GM12878 (cell line): ENCODE measurements at regions not wholly inside any gene's neighbourhood (a gene's known extent, or its start where the extent isn't known, plus 50 kb on each side); places are given as distances from the start of the nearest gene placed in this dataset.

Source experiments
- ATAC-seq: fragments of 200-7000 bp; cut with Tn5 transposase; 3 replicates; pipeline ENCODE4 v1.9.1; 2020; ENCODE audit warnings: mild to moderate bottlenecking, moderate library complexity
- BruUV-seq: library from RNA; stranded (reverse); fragments of 400-500 nt; replicated peaks from 2 replicates; lab custom pipeline; 2021; lab: Mats Ljungman, UMichigan
- CTCF ChIA-PET: fragments of 300-600 bp; sonication (Branson Sonifier 250); formaldehyde crosslinking; extraction: SDS; loops from one replicate; lab custom pipeline; 2021; ENCODE audit warnings: inconsistent platforms; lab: Yijun Ruan, JAX
- POLR2A ChIA-PET: fragments of 350-600 bp; formaldehyde crosslinking; extraction: SDS; loops from one replicate; lab custom pipeline; 2021; ENCODE audit warnings: inconsistent platforms; lab: Charles Lee
- RAD21 ChIA-PET: fragments of 300-600 bp; sonication (Branson Sonifier 250); formaldehyde crosslinking; loops from one replicate; lab custom pipeline; 2023; ENCODE audit warnings: antibody characterized with exemption; ENCODE audit not compliant: unreplicated experiment; lab: Charles Lee
- SMC1A ChIA-PET: fragments of 300-600 bp; sonication (Branson Sonifier 250); formaldehyde crosslinking; loops from one replicate; lab custom pipeline; 2023; ENCODE audit not compliant: unreplicated experiment, uncharacterized antibody; lab: Charles Lee
- DNase-seq: peaks from one replicate; pipeline ENCODE4 v3.0.0-alpha.2; 2011; ENCODE audit warnings: low read depth, low spot score
- FAIRE-seq: peaks from 3 replicates; lab custom pipeline; 2011; peaks lifted over from hg19 to GRCh38; lab: Jason Lieb, UNC
- H2AFZ ChIP-seq: 2 replicates; pipeline ENCODE4 v1.6.0; 2011; ENCODE audit warnings: low read depth, low read length, control low read depth; ENCODE audit not compliant: control insufficient read depth
- H3K27ac ChIP-seq: 2 replicates; pipeline ENCODE4 v1.5.1; 2011; ENCODE audit warnings: control low read depth; ENCODE audit not compliant: control insufficient read depth, insufficient read depth
- H3K27me3 ChIP-seq, 2 experiments: replicated peaks in 1 of 2; 2 replicates each; pipeline versions ENCODE4 v1.6.0 to v1.6.1; 2011; ENCODE audit warnings: low read length in 1 of 2; ENCODE audit not compliant: control insufficient read depth in 2 of 2, insufficient read depth in 2 of 2
- H3K36me3 ChIP-seq, 2 experiments: 2 replicates each; pipeline ENCODE4 v1.5.1; 2011; ENCODE audit warnings: low read length in 1 of 2; ENCODE audit not compliant: control insufficient read depth in 2 of 2, insufficient read depth in 2 of 2
- H3K4me1 ChIP-seq: 2 replicates; pipeline ENCODE4 v1.6.1; 2011; ENCODE audit warnings: mild to moderate bottlenecking, low read length, moderate library complexity, mixed read lengths; ENCODE audit not compliant: control insufficient read depth, insufficient read depth
- H3K4me2 ChIP-seq: 2 replicates; pipeline ENCODE4 v1.6.0; 2011; ENCODE audit warnings: control low read depth; ENCODE audit not compliant: control insufficient read depth, insufficient read depth
- H3K4me3 ChIP-seq: fragments of 200-600 bp; sonication (generic); 2 replicates; pipeline ENCODE4 v1.5.1; 2016
- H3K79me2 ChIP-seq: 2 replicates; pipeline ENCODE4 v1.6.0; 2011; ENCODE audit warnings: low read length; ENCODE audit not compliant: control insufficient read depth, insufficient read depth
- H3K9ac ChIP-seq: 2 replicates; pipeline ENCODE4 v1.8.0; 2011; ENCODE audit warnings: low read length, control low read depth, mixed read lengths; ENCODE audit not compliant: control insufficient read depth, insufficient read depth
- H3K9me3 ChIP-seq: replicated peaks from 3 replicates; pipeline ENCODE4 v1.5.1; 2011; ENCODE audit warnings: mild to moderate bottlenecking, low read length; ENCODE audit not compliant: control insufficient read depth, insufficient read depth
- H4K20me1 ChIP-seq: 2 replicates; pipeline ENCODE4 v1.6.0; 2011; ENCODE audit not compliant: control insufficient read depth, insufficient read depth
- ATF7 ChIP-seq: fragments of 450-650 bp; IDR thresholded peaks from 2 replicates; pipeline ENCODE4 v1.6.1; 2016; ENCODE audit warnings: low read depth, mild to moderate bottlenecking
- CREB1 ChIP-seq: IDR thresholded peaks from 2 replicates; pipeline ENCODE4 v1.6.1; 2012; ENCODE audit warnings: low read depth, mild to moderate bottlenecking, inconsistent platforms
- EED ChIP-seq: sonication (generic); IDR thresholded peaks from 2 replicates; pipeline ENCODE4 v1.6.1; 2016; ENCODE audit warnings: antibody characterized with exemption, low read depth
- IKZF2 ChIP-seq, 2 experiments: fragments of 450-650 bp; IDR thresholded peaks; 2 replicates each; pipeline ENCODE4 v1.6.1; 2017; ENCODE audit warnings: mild to moderate bottlenecking in 2 of 2, moderate library complexity in 2 of 2
- JUNB ChIP-seq: IDR thresholded peaks from 2 replicates; pipeline ENCODE4 v1.6.1; 2016; ENCODE audit warnings: antibody characterized with exemption, mild to moderate bottlenecking
- NR2C1 ChIP-seq: fragments of 450-650 bp; IDR thresholded peaks from 2 replicates; pipeline ENCODE4 v1.6.1; 2017; ENCODE audit warnings: antibody characterized with exemption, mild to moderate bottlenecking, moderate library complexity
- RELA ChIP-seq: fragments of 450-650 bp; IDR thresholded peaks from 2 replicates; pipeline ENCODE4 v1.8.0; 2014; ENCODE audit warnings: borderline replicate concordance; ENCODE audit not compliant: partially characterized antibody
- RUNX3 ChIP-seq: IDR thresholded peaks from 2 replicates; pipeline ENCODE4 v1.6.1; 2012; ENCODE audit warnings: low read length, inconsistent platforms
- SMAD5 ChIP-seq: IDR thresholded peaks from 2 replicates; pipeline ENCODE4 v1.6.1; 2016; ENCODE audit warnings: antibody characterized with exemption, low read depth
- TBL1XR1 ChIP-seq: IDR thresholded peaks from 2 replicates; pipeline ENCODE4 v1.6.1; 2012; ENCODE audit warnings: low read depth, low read length, improper control_type of control experiment
- WGBS: methylation state at CpG from one replicate; pipeline ENCODE4 v1.1.6; 2016; ENCODE audit warnings: low lambda C conversion rate; ENCODE audit not compliant: insufficient replicate concordance, insufficient coverage; ENCODE audit errors: missing lambda C conversion rate; 5-methylcytosine and 5-hydroxymethylcytosine counted together
- in situ Hi-C: fragments of 300-500 bp; cut with MboI; formaldehyde crosslinking; loops from 9 replicates; pipeline ENCODE4 v1.14.3; 2018; ENCODE audit warnings: mixed read lengths
- intact Hi-C: fragments of 100-400 bp; cut with micrococcal nuclease; formaldehyde crosslinking; loops from one replicate; pipeline ENCODE4 v1.14.2; 2022; ENCODE audit not compliant: unreplicated experiment

- ATAC-seq (peak; percentile 5; the same call in 1 of the 3 replicates), FAIRE-seq (no peak), DNase-seq (peak; percentile 45)
- WGBS: 86% methylated on average over 8 of the region's 8 CpGs
- H3K4me3 ChIP-seq: 0 out of 2 replicates have a peak overlapping the region, but pooled peaks have one; percentile 24
- in situ Hi-C loops (no loop called here), intact Hi-C loops (loop anchor here (5.0 kb wide), 3 partner anchors 41 to 131 kb away; no protein-coding TSS in a partner anchor)
- ChIA-PET CTCF (interaction anchor here (0.9 to 3.2 kb wide), 26 partner anchors 10 to 319 kb away, joined by 3 to 26 read pairs (median 6); no protein-coding TSS in a partner anchor), SMC1A (interaction anchor here (1.0 to 12.9 kb wide), 34 partner anchors 8 to 223 kb away, joined by 3 to 338 read pairs (median 10); partner anchors contain the start of genes SC5D, SORL1 and SORL1-AS1), RAD21 (interaction anchor here (1.0 to 6.6 kb wide), 33 partner anchors 9 to 242 kb away, joined by 3 to 92 read pairs (median 8); no protein-coding TSS in a partner anchor), POLR2A (interaction anchor here (0.6 to 4.4 kb wide), 15 partner anchors 9 to 98 kb away, joined by 3 to 70 read pairs (median 5); partner anchors contain the start of genes SORL1 and SORL1-AS1)
- no peaks in the 10 kb centered on the region for H3K36me3 ChIP-seq
- H4K20me1 ChIP-seq: no peaks in the 10 kb centered on the region
- H3K79me2 ChIP-seq: no peaks in the 10 kb centered on the region
- peak overlapping the region; percentile 81 for H3K4me2 ChIP-seq
- H2AFZ ChIP-seq: peak overlapping the region; percentile 62
- no peaks in the 10 kb centered on the region for H3K27me3 ChIP-seq
- H3K9me3 ChIP-seq: peaks cover 4% of the 10 kb centered on the region
- no TSS peak for BruUV-seq
- H3K9ac ChIP-seq: peak overlapping the region; percentile 34
- peaks cover 56% of the 10 kb centered on the region for H3K4me1 ChIP-seq
- TF ChIP-seq IKZF2 (IDR thresholded peaks at IDR 0.05) (peak in 1 of 2 experiments; percentile 54; a peak in 1 of 4 replicates), JUNB (no peak), NR2C1 (no peak), ATF7 (no peak), EED (0 out of 2 replicates have a peak, but pooled peaks have one; percentile 14), RELA (no peak), TBL1XR1 (no peak), CREB1 (no peak), RUNX3 (0 out of 2 replicates have a peak, but pooled peaks have one; percentile 6), SMAD5 (no peak)
- TF ChIP-seq, all 136 proteins: peak for 3
- H3K27ac ChIP-seq: peak overlapping the region; percentile 85
Measured at GRCh38 chr11:121368364-121369240, 76.0 kb downstream of the SC5D start.
